IPS DF 6.9 (cell line): ENCODE measurements at regions not wholly inside any gene's neighbourhood (a gene's known extent, or its start where the extent isn't known, plus 50 kb on each side); places are given as distances from the start of the nearest gene placed in this dataset.

Source experiments
- DNase-seq: peaks from one replicate; pipeline ENCODE4 v3.0.0-alpha.2; 2013; ENCODE audit warnings: low read depth, low spot score
- H3K27ac ChIP-seq: one replicate; pipeline ENCODE4 v1.5.1; 2013; ENCODE audit warnings: low read length, control low read depth
- H3K27me3 ChIP-seq: 2 replicates; pipeline ENCODE4 v1.6.1; 2013; ENCODE audit warnings: mild to moderate bottlenecking, low read length; ENCODE audit not compliant: control insufficient read depth, insufficient read depth
- H3K36me3 ChIP-seq: 2 replicates; pipeline ENCODE4 v1.6.1; 2013; ENCODE audit warnings: low read length; ENCODE audit not compliant: control insufficient read depth, insufficient read depth
- H3K4me1 ChIP-seq: 2 replicates; pipeline ENCODE4 v1.6.1; 2013; ENCODE audit warnings: low read length; ENCODE audit not compliant: control insufficient read depth, insufficient read depth
- H3K4me3 ChIP-seq: 2 replicates; pipeline ENCODE4 v1.5.1; 2013; ENCODE audit warnings: mild to moderate bottlenecking, low read length
- H3K9me3 ChIP-seq: 2 replicates; pipeline ENCODE4 v1.6.1; 2013; ENCODE audit warnings: low read length, inconsistent platforms; ENCODE audit not compliant: control insufficient read depth, insufficient read depth
- WGBS: extraction: QIAGEN DNeasy Blood & Tissue Kit; methylation state at CpG from one replicate; pipeline ENCODE4 v1.1.7; 2013; ENCODE audit warnings: mixed read lengths, missing lambda C conversion rate; ENCODE audit not compliant: insufficient read length, insufficient coverage; 5-methylcytosine and 5-hydroxymethylcytosine counted together

DNA sequence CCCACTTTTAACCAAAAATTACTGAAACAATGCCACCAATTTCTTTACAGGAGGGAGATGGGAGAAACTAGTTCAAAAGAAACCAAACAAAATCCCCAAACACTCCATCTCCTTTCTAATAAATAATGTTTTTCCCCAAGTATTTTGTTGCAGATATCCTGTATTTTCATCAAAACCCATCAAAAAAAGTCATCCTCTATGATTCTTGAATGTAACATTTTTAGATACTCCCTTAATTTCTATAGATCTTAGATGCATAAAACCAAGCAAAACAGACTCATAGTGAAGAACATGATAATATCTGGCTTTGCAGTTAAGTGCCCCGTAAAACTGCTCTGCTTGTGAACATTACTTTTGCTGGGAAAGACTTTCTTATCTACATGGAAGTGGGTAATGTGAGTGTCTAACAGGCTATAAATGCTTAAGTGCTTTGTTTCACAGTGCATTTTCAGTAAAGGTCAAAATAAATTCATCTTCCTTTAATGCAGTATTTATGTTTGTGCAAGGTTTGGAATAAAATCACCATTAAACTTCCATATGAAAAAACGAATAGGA lies 77.3 kb upstream of the TBCA start:
- DNase-seq: no peak
- Histone ChIP-seq H3K9me3 (no peaks in the 10 kb centered on the region), H3K4me3 (no peak overlapping the region), H3K4me1 (peaks cover 7% of the 10 kb centered on the region), H3K27ac (no peak overlapping the region), H3K27me3 (peaks cover 40% of the 10 kb centered on the region), H3K36me3 (no peaks in the 10 kb centered on the region)
- WGBS: no CpG with 5 or more reads among the region's 2 CpGs

DNA sequence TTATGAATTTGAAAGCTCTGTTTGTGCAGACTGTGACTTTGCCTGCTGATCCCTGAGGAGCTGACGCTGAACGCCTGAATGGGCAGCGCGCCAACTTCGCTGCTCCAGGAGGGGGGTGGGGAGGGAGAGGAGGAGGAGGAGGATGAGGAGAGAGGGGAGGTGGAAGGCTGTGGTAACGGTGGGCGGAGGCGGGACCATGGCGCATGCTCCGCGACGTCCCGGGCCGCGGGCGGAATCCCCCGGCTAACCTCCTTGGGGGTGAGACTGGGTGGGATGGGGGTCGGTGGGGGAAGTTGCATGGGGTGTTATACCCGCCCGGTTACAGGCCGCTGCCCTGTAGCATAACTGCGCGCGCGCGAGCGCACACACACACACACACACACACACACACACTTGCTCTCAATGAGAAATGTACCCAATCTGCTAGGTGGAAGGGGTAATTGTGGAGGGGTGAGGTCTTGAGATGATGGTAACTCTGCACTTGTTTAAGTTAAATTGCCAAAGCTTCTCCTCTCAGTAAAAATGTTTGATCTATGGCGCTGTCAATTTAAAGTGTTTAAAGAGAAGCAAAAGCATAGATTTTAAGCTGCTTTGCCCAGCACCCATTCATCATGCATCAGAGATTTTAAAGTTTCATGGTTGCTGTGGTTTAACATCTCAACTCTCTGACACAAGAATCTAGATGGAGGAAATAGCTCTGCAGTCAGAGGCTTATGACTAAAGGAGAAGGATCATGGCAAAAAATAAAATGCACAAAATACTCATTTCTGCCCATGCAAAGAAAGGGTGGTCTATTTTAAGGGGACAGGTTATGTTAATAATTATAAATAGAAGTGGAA lies 76.6 kb upstream of the TBCA start:
- H3K27ac ChIP-seq: no peak overlapping the region
- H3K4me3 ChIP-seq: peak overlapping the region; percentile 14; the same call in 1 of the 2 replicates
- peaks cover 42% of the 10 kb centered on the region for H3K27me3 ChIP-seq
- no peaks in the 10 kb centered on the region for H3K36me3 ChIP-seq
- no peaks in the 10 kb centered on the region for H3K9me3 ChIP-seq
- H3K4me1 ChIP-seq: peaks cover 7% of the 10 kb centered on the region
- no CpG with 5 or more reads among the region's 28 CpGs for WGBS
- peak; percentile 52 for DNase-seq

- no CpG with 5 or more reads among the region's 13 CpGs for WGBS
- Histone ChIP-seq H3K27me3 (peaks cover 48% of the 10 kb centered on the region), H3K4me1 (peaks cover 9% of the 10 kb centered on the region), H3K36me3 (no peaks in the 10 kb centered on the region), H3K9me3 (no peaks in the 10 kb centered on the region), H3K27ac (no peak overlapping the region), H3K4me3 (no peak overlapping the region; the same call in 1 of the 2 replicates)
- DNase-seq: no peak
Observed at GRCh38 chr5:77852068-77852513, 76.0 kb upstream of the TBCA start.

DNA sequence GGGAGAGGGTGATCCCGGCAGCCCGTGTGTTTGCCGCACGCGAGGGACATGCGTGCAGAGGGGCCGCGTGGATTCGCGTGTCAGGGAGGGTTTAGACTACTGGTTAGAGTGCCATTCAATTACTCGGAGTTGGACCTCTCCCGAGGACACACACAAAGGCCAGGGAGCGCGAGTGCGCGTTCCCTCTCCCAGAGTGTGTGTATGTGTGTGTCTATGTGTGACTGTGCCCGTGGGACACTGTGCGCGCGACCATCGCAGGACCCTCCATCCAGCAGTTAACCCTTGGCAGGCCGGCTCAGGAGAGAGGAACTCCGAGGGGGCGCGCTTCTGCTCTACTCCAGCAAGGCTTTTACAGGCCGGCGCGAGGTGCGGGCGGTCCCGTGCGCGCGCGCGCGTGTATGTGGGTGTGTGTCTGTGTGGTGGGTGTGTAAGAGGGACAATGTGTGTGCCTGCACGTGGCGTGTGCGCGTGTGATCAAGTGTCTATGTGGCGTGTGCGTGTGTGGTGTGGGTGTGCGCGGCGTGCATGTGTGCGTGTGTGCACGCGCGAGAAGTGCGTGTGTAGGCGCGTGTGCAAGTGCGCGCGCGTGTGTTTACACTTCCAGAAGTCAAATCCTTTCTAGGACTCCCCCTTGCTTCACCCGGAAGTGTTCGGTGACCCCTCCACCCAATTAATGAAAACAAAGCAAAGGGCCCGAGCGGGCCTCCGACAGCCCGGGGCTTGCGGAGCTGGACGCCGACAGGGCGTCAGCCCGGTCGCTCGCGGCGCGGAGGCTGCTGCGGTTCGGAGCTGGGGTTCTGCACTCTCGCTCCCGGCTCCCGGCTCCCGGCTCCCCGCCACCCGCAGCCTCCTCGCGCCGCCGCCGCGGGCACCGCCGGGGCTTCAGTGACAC lies 75.3 kb upstream of the TBCA start:
- H3K4me3 ChIP-seq: peak overlapping the region; percentile 28; the same call in 1 of the 2 replicates
- peaks cover 55% of the 10 kb centered on the region for H3K27me3 ChIP-seq
- no peak for DNase-seq
- peaks cover 11% of the 10 kb centered on the region for H3K4me1 ChIP-seq
- no peak overlapping the region for H3K27ac ChIP-seq
- H3K9me3 ChIP-seq: no peaks in the 10 kb centered on the region
- no CpG with 5 or more reads among the region's 89 CpGs for WGBS
- H3K36me3 ChIP-seq: no peaks in the 10 kb centered on the region

GRCh38 chr5:77850536-77851175 lies 74.5 kb upstream of the TBCA start:
- H3K4me1 ChIP-seq: peaks cover 11% of the 10 kb centered on the region
- no peak overlapping the region for H3K4me3 ChIP-seq
- H3K9me3 ChIP-seq: no peaks in the 10 kb centered on the region
- WGBS: no CpG with 5 or more reads among the region's 30 CpGs
- DNase-seq: no peak
- H3K36me3 ChIP-seq: no peaks in the 10 kb centered on the region
- peaks cover 62% of the 10 kb centered on the region for H3K27me3 ChIP-seq
- H3K27ac ChIP-seq: no peak overlapping the region

DNA sequence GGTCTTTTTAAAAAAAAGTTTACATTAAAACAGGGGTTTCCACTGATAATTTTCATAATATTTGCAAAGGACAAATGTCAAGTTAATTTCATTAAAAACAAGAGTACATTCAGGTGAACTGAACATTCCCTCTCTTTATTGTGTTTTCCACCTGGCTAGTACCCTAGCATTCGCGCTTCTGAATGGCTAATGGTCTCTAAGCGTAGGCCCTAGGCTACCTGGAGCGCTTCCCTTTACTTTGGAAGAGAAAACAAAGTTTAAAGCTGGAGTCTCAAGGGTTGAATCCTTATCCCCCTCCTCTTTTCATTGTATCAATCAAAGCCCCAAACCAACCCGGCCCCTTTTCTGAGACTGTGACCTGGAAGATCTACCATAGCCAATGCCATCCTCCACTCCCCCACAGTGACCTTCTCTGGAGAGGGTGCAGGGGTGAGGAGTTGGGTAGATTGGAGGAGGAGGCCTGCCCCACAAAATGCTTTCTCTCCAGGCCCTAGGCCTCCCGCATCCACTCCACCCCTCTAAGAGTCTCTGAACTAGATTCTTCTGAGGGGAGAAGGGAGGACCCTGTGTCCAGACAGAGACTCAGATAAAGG lies 73.3 kb upstream of the TBCA start:
- Histone ChIP-seq H3K4me3 (no peak overlapping the region), H3K36me3 (no peaks in the 10 kb centered on the region), H3K27ac (no peak overlapping the region), H3K27me3 (peaks cover 75% of the 10 kb centered on the region), H3K9me3 (no peaks in the 10 kb centered on the region), H3K4me1 (peaks cover 13% of the 10 kb centered on the region)
- no peak for DNase-seq
- no CpG with 5 or more reads among the region's 6 CpGs for WGBS

DNA sequence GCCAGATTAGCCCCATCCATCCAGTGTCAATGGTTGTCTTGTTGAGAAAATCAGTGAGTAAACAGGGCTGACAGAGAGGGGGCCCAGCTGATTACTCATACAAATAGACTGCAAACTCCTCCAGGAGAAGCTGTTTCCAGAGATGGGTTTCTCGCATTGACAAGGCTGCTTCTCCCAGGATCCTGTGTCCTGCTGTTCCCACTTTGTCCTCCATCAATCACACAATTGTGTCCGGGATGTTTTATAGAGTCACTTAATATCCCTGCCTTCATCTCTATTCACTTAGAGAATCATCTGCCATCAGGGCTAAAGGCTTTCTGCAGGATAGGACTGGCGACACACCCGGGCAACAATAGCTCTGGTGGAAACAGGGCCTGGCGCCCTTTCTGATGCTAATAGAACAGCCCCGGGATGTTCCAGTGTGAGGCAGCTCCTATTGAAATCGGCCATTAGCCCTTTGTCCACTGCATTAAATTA lies 71.7 kb upstream of the TBCA start:
- H3K36me3 ChIP-seq: no peaks in the 10 kb centered on the region
- peak; percentile 57 for DNase-seq
- no peaks in the 10 kb centered on the region for H3K9me3 ChIP-seq
- no CpG with 5 or more reads among the region's 7 CpGs for WGBS
- peaks cover 82% of the 10 kb centered on the region for H3K27me3 ChIP-seq
- no peak overlapping the region for H3K4me3 ChIP-seq
- no peak overlapping the region for H3K27ac ChIP-seq
- peaks cover 13% of the 10 kb centered on the region for H3K4me1 ChIP-seq

DNA sequence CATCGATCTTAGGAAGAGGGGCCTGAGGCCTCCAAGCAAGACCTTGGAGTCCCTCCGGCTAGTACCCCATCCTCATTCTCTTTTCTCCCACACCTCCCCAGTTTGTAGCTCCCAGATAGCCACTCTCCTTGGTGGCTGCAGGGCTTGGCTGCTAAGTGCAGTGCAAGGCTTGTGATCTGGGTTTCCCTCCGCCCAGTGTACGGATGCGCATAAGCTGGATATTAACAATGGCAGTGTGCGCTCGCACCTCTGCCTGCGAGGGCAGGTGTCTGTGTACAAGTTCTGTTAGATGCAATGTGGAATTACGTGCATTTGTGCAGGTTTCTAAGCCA lies 71.0 kb upstream of the TBCA start:
- no CpG with 5 or more reads among the region's 9 CpGs for WGBS
- H3K9me3 ChIP-seq: no peaks in the 10 kb centered on the region
- peaks cover 83% of the 10 kb centered on the region for H3K27me3 ChIP-seq

DNA sequence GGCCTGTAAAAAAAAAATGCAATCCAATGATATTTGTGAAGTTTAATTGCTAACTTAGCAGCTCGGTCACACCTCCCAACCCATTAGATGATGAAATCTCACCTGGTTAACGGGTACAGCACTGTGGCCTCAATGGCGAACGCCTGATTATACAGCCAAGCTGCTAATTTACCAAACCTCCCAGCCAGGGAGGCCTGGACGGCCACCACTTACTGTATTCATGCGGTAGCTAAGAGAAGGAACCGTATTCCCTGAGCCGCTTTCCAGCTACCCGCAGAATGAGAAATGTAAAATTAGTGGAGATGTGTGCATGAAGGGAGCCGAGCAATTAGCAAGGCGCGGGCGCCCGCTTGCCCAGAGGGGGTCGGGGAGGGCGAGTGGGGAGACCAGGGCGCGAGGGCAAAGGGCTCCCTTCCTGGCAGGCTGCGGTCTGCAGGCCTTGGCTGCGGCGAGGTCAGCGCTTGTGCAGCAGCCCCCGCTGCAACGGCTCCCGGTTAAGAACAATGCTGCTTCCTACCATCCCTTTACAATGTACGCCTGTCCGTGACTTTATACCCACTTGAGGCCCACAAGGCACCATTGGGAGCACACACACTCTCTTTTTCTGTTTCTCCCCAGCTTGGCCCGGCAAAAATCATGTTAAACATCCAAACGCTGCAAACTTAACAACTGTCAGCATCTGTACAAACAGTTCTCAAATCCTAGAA lies 70.4 kb upstream of the TBCA start:
- Histone ChIP-seq H3K36me3 (no peaks in the 10 kb centered on the region), H3K27me3 (peaks cover 85% of the 10 kb centered on the region), H3K4me1 (peaks cover 13% of the 10 kb centered on the region), H3K4me3 (no peak overlapping the region), H3K9me3 (no peaks in the 10 kb centered on the region), H3K27ac (no peak overlapping the region)
- DNase-seq: no peak
- no CpG with 5 or more reads among the region's 29 CpGs for WGBS

More for the DNA sequence above, 71.0 kb upstream of the TBCA start:
- Histone ChIP-seq H3K27ac (no peak overlapping the region), H3K4me3 (no peak overlapping the region), H3K4me1 (peaks cover 13% of the 10 kb centered on the region), H3K36me3 (no peaks in the 10 kb centered on the region)
- DNase-seq: no peak
